ENCODE measurements at regions not wholly inside any gene's neighbourhood (a gene's known extent, or its start where the extent isn't known, plus 50 kb on each side); places are given as distances from the start of the nearest gene placed in this dataset.

- TF ChIP-seq EZH2 (IDR thresholded peaks at IDR 0.05; ENCODE audit: insufficient read depth, poor library complexity, severe bottlenecking): no peak
- no peak for TF ChIP-seq EZH2phosphoT487 (IDR thresholded peaks at IDR 0.05; ENCODE audit: insufficient read depth, low read depth)
Observed at GRCh38 chr1:208895181-208895580, 651.0 kb upstream of the PLXNA2 start.
